WERI-Rb-1 (cell line): ENCODE measurements at regions not wholly inside any gene's neighbourhood (a gene's known extent, or its start where the extent isn't known, plus 50 kb on each side); places are given as distances from the start of the nearest gene placed in this dataset.

Experiments
- DNase-seq: peaks from one replicate; pipeline ENCODE4 v3.0.0-alpha.2; 2020
- H3K27ac ChIP-seq: fragments of 250-450 bp; sonication (Bioruptor Pico); 2 replicates; pipeline ENCODE4 v1.5.1; 2020; ENCODE audit warnings: mild to moderate bottlenecking, moderate library complexity
- H3K27me3 ChIP-seq: fragments of 250-450 bp; sonication (Bioruptor Pico); 2 replicates; pipeline ENCODE4 v1.5.1; 2021; ENCODE audit warnings: mild to moderate bottlenecking, low read depth, moderate library complexity; ENCODE audit not compliant: insufficient read depth, severe bottlenecking
- H3K36me3 ChIP-seq: fragments of 250-450 bp; sonication (Bioruptor Pico); 2 replicates; pipeline ENCODE4 v1.5.1; 2020; ENCODE audit warnings: mild to moderate bottlenecking, moderate library complexity
- H3K4me3 ChIP-seq: 2 replicates; pipeline ENCODE4 v1.5.1; 2011; ENCODE audit warnings: low read depth, mild to moderate bottlenecking, control low read depth, low read length
- H3K9me3 ChIP-seq: fragments of 250-450 bp; sonication (Bioruptor Pico); 2 replicates; pipeline ENCODE4 v1.5.1; 2021; ENCODE audit warnings: mild to moderate bottlenecking, moderate library complexity; ENCODE audit not compliant: severe bottlenecking
- CTCF ChIP-seq: IDR thresholded peaks from 2 replicates; pipeline ENCODE4 v1.5.1; 2011; ENCODE audit warnings: low read depth, mild to moderate bottlenecking, control low read depth, inconsistent platforms, low read length

- no peak for TF ChIP-seq CTCF
- H3K4me3 ChIP-seq: no peak overlapping the region
These were observed 184.3 kb upstream of the TNRC6C start for GRCh38 chr17:77774182-77774581.

GRCh38 chr17:77778636-77779489, 179.6 kb upstream of the TNRC6C start:
- H3K4me3 ChIP-seq: no peak overlapping the region
- H3K36me3 ChIP-seq: no peaks in the 10 kb centered on the region
- no peak for DNase-seq
- no peak overlapping the region; the same call in 1 of the 2 replicates for H3K27ac ChIP-seq
- TF ChIP-seq CTCF: no peak
- no peaks in the 10 kb centered on the region for H3K27me3 ChIP-seq
- peaks cover 3% of the 10 kb centered on the region for H3K9me3 ChIP-seq

More at GRCh38 chr17:77774182-77774581, 184.3 kb upstream of the TNRC6C start:
- Histone ChIP-seq H3K36me3 (no peaks in the 10 kb centered on the region), H3K9me3 (peaks cover 3% of the 10 kb centered on the region), H3K27ac (no peak overlapping the region), H3K27me3 (no peaks in the 10 kb centered on the region)
- DNase-seq: no peak

GRCh38 chr17:77779711-77780539, 178.6 kb upstream of the TNRC6C start:
- Histone ChIP-seq H3K27me3 (no peaks in the 10 kb centered on the region), H3K27ac (no peak overlapping the region)
- no peak for DNase-seq

GRCh38 chr17:77781536-77781935, 177.0 kb upstream of the TNRC6C start:
- no peak for DNase-seq
- Histone ChIP-seq H3K27me3 (no peaks in the 10 kb centered on the region), H3K27ac (no peak overlapping the region), H3K4me3 (no peak overlapping the region), H3K9me3 (no peaks in the 10 kb centered on the region), H3K36me3 (no peaks in the 10 kb centered on the region)
- no peak for TF ChIP-seq CTCF

More at GRCh38 chr17:77779711-77780539, 178.6 kb upstream of the TNRC6C start:
- H3K36me3 ChIP-seq: no peaks in the 10 kb centered on the region
- TF ChIP-seq CTCF: no peak
- no peak overlapping the region for H3K4me3 ChIP-seq
- H3K9me3 ChIP-seq: peaks cover 3% of the 10 kb centered on the region

- H3K27me3 ChIP-seq: no peaks in the 10 kb centered on the region
- H3K9me3 ChIP-seq: no peaks in the 10 kb centered on the region
- H3K4me3 ChIP-seq: no peak overlapping the region
- no peak overlapping the region for H3K27ac ChIP-seq
- TF ChIP-seq CTCF: no peak
- H3K36me3 ChIP-seq: no peaks in the 10 kb centered on the region
- DNase-seq: no peak
These were observed 176.3 kb upstream of the TNRC6C start for GRCh38 chr17:77782201-77782600.
